HL-60 (cell line): ENCODE measurements at regions not wholly inside any gene's neighbourhood (a gene's known extent, or its start where the extent isn't known, plus 50 kb on each side); places are given as distances from the start of the nearest gene placed in this dataset.

Experiments
- DNase-seq, 2 experiments: peaks; one replicate each; pipeline ENCODE4 v3.0.0-alpha.2; 2010 to 2020; ENCODE audit warnings: low read depth in 1 of 2, low spot score in 1 of 2
- H3K27ac ChIP-seq: fragments of 250-450 bp; sonication (Bioruptor Pico); replicated peaks from 2 replicates; pipeline ENCODE4 v1.5.1; 2020; ENCODE audit warnings: mild to moderate bottlenecking, moderate library complexity
- H3K27me3 ChIP-seq: fragments of 250-450 bp; sonication (Bioruptor Pico); 2 replicates; pipeline ENCODE4 v1.5.1; 2021; ENCODE audit warnings: mild to moderate bottlenecking, moderate library complexity; ENCODE audit not compliant: insufficient read depth, poor library complexity, severe bottlenecking
- H3K4me3 ChIP-seq: replicated peaks from 2 replicates; pipeline ENCODE4 v1.5.1; 2011; ENCODE audit warnings: mild to moderate bottlenecking, control low read depth, low read length; ENCODE audit not compliant: insufficient read depth
- GABPA ChIP-seq: IDR thresholded peaks from 2 replicates; pipeline ENCODE4 v1.6.1; 2012; ENCODE audit warnings: low read depth
- POLR2AphosphoS5 ChIP-seq: IDR thresholded peaks from 2 replicates; pipeline ENCODE4 v1.6.1; 2012; ENCODE audit warnings: low read depth
- REST ChIP-seq: IDR thresholded peaks from 2 replicates; pipeline ENCODE4 v1.6.1; 2012; ENCODE audit warnings: low read depth; ENCODE audit not compliant: insufficient replicate concordance
- SPI1 ChIP-seq: IDR thresholded peaks from 2 replicates; pipeline ENCODE4 v1.6.1; 2012; ENCODE audit warnings: low read depth, mild to moderate bottlenecking, borderline replicate concordance
- TF ChIP-seq, protein P1 (sequence below): IDR thresholded peaks from one replicate; pipeline ENCODE4 v1.5.1; 2011; ENCODE audit warnings: low read length, control low read depth, inconsistent platforms; ENCODE audit not compliant: insufficient read depth

DNA sequence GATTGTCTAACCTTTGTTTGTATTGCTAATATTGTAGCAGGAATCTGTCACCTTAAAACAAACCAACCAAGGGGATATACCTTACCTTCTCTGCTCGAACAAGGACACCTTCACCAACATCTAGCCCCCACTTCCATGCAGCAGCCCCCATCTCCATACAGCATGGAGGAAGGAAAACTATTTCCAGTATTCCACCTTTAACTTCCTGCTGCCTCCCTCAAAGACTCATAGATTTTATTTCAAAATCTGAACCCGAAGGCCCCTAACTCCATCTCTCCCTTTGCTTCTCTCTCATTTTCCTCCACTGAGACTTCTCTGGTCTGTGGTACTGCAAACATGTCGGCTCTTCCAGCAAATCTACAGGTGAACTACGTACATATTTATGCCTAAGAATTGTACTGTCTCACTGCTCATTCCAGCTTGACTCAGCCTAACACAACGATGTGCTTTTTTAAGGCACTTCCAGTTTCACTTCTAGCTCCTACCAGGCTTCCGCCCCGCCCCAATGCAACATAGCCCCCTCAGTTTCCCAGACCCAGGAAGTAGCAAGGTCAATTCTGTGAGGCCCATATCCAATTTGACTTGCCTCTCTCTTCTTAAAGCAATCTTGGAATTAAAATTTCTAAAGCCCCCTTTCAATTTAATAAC is 70.7 kb upstream of the RNF38 start:
- TF ChIP-seq GABPA (no peak), SPI1 (no peak), POLR2AphosphoS5 (no peak), REST (no peak)
- TF ChIP-seq, protein P1, sequence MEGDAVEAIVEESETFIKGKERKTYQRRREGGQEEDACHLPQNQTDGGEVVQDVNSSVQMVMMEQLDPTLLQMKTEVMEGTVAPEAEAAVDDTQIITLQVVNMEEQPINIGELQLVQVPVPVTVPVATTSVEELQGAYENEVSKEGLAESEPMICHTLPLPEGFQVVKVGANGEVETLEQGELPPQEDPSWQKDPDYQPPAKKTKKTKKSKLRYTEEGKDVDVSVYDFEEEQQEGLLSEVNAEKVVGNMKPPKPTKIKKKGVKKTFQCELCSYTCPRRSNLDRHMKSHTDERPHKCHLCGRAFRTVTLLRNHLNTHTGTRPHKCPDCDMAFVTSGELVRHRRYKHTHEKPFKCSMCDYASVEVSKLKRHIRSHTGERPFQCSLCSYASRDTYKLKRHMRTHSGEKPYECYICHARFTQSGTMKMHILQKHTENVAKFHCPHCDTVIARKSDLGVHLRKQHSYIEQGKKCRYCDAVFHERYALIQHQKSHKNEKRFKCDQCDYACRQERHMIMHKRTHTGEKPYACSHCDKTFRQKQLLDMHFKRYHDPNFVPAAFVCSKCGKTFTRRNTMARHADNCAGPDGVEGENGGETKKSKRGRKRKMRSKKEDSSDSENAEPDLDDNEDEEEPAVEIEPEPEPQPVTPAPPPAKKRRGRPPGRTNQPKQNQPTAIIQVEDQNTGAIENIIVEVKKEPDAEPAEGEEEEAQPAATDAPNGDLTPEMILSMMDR, result no peak
- DNase-seq, result peak in 1 of 2 experiments; percentile 12
- Histone ChIP-seq H3K27me3 (no peaks in the 10 kb centered on the region), H3K4me3 (no peak overlapping the region), H3K27ac (no peak overlapping the region)

DNA sequence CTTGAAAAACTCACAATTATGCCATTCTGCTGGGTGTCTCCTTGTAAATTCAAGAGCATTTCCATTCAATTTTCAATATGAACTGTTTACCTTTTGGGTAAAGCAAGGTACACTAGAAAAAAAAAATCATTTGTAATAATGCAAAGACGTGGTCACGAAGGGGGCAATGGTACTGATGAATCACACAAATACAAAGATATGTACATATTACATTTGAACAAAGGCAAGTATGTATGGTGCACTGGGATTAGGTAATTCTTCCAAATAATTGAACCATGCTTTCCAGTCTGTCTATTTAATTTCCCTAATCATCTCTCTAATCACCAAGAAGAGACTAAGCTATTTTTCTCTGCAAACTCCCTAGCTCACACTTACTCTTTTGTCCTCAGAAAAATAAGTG is 63.4 kb upstream of the RNF38 start:
- DNase-seq, result no peak
- H3K27me3 ChIP-seq, result no peaks in the 10 kb centered on the region
- H3K4me3 ChIP-seq, result no peak overlapping the region
- no peak overlapping the region for H3K27ac ChIP-seq
- TF ChIP-seq POLR2AphosphoS5 (no peak), GABPA (no peak), SPI1 (no peak), REST (no peak)
- TF ChIP-seq, protein P1, result no peak

GRCh38 chr9:36462245-36462644 is 62.2 kb upstream of the RNF38 start:
- TF ChIP-seq, protein P1, result no peak
- TF ChIP-seq POLR2AphosphoS5 (no peak), GABPA (no peak), SPI1 (no peak), REST (no peak)
- DNase-seq, result no peak
- Histone ChIP-seq H3K27ac (no peak overlapping the region), H3K27me3 (no peaks in the 10 kb centered on the region), H3K4me3 (no peak overlapping the region)
